22Rv1 (cell line): ENCODE measurements at regions not wholly inside any gene's neighbourhood (a gene's known extent, or its start where the extent isn't known, plus 50 kb on each side); places are given as distances from the start of the nearest gene placed in this dataset.

Source experiments
- ZFX ChIP-seq: fragments of 450-650 bp; IDR thresholded peaks from 2 replicates; pipeline ENCODE4 v1.6.1; 2017; ENCODE audit warnings: antibody characterized with exemption, borderline replicate concordance
- TF ChIP-seq, protein P1 (sequence below): fragments of 450-650 bp; IDR thresholded peaks from 2 replicates; pipeline ENCODE4 v1.5.1; 2017; ENCODE audit warnings: mild to moderate bottlenecking

DNA sequence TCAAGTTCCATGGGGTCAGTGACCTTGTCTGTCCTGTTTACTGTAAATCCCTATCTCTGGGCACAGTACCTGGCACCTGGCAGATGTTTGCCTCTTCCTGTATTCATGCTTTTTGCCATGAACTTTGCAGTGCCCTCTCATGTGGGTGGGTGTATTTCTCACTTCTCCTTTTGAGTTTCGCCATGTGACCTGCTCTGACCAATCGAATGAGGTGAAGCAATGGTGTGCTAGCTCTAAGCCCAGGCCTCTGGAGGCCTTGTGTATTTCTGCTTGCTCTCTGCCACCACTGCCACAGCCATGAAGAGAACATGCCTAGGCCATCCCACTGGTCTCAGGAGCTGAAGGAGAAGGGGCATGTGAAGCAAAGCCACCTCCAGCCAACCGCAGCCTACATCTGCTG lies 185.5 kb upstream of the ZC3H12A start:
- TF ChIP-seq, protein P1, sequence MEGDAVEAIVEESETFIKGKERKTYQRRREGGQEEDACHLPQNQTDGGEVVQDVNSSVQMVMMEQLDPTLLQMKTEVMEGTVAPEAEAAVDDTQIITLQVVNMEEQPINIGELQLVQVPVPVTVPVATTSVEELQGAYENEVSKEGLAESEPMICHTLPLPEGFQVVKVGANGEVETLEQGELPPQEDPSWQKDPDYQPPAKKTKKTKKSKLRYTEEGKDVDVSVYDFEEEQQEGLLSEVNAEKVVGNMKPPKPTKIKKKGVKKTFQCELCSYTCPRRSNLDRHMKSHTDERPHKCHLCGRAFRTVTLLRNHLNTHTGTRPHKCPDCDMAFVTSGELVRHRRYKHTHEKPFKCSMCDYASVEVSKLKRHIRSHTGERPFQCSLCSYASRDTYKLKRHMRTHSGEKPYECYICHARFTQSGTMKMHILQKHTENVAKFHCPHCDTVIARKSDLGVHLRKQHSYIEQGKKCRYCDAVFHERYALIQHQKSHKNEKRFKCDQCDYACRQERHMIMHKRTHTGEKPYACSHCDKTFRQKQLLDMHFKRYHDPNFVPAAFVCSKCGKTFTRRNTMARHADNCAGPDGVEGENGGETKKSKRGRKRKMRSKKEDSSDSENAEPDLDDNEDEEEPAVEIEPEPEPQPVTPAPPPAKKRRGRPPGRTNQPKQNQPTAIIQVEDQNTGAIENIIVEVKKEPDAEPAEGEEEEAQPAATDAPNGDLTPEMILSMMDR = no peak
- no peak for TF ChIP-seq ZFX
